ENCODE measurements at regions not wholly inside any gene's neighbourhood (a gene's known extent, or its start where the extent isn't known, plus 50 kb on each side); places are given as distances from the start of the nearest gene placed in this dataset.
"Not testable (repeated sequence)": the region's sequence is repeated elsewhere in the genome, so short reads cannot be mapped to it uniquely, and the experiment has no call there.

GRCh38 chr22:10727393-10727792, 4800.6 kb upstream of the OR11H1 start:
- no peak for TF ChIP-seq CTCF (IDR thresholded peaks at IDR 0.05; ENCODE audit: control insufficient read depth, extremely low read depth, insufficient read depth)
- H3K4me3 ChIP-seq (ENCODE audit: low read depth, low read length): no peak overlapping the region
- DNase-seq (ENCODE audit: low read depth): no peak

- DNase-seq (ENCODE audit: low read depth): not testable (repeated sequence)
Measured at GRCh38 chr22:10729979-10730378, 4798.0 kb upstream of the OR11H1 start.

GRCh38 chr22:10730706-10731105, 4797.3 kb upstream of the OR11H1 start:
- DNase-seq (ENCODE audit: low read depth); H3K4me3 ChIP-seq (ENCODE audit: low read depth, low read length): not testable (repeated sequence)

More at GRCh38 chr22:10729979-10730378, 4798.0 kb upstream of the OR11H1 start:
- not testable (repeated sequence) for H3K4me3 ChIP-seq (ENCODE audit: low read depth, low read length)

GRCh38 chr22:10731246-10731974, 4796.6 kb upstream of the OR11H1 start:
- DNase-seq (ENCODE audit: low read depth); H3K4me3 ChIP-seq (ENCODE audit: low read depth, low read length): not testable (repeated sequence)

- not testable (repeated sequence) for H3K4me3 ChIP-seq (ENCODE audit: low read depth, low read length)
Measured at GRCh38 chr22:10735075-10735474, 4792.9 kb upstream of the OR11H1 start.

GRCh38 chr22:10736879-10737278, 4791.1 kb upstream of the OR11H1 start:
- not testable (repeated sequence) for H3K4me3 ChIP-seq (ENCODE audit: low read depth, low read length); DNase-seq (ENCODE audit: low read depth)

More at GRCh38 chr22:10735075-10735474, 4792.9 kb upstream of the OR11H1 start:
- not testable (repeated sequence) for DNase-seq (ENCODE audit: low read depth)

GRCh38 chr22:10737931-10738330, 4790.1 kb upstream of the OR11H1 start:
- DNase-seq (ENCODE audit: low read depth); H3K4me3 ChIP-seq (ENCODE audit: low read depth, low read length): not testable (repeated sequence)

- DNase-seq (ENCODE audit: low read depth): no peak
- no peak for TF ChIP-seq CTCF (IDR thresholded peaks at IDR 0.05; ENCODE audit: control insufficient read depth, extremely low read depth, insufficient read depth)
- H3K4me3 ChIP-seq (ENCODE audit: low read depth, low read length): peak overlapping the region; percentile 26; the same call in 1 of the 2 replicates
Measured at GRCh38 chr22:10741210-10741609, 4786.8 kb upstream of the OR11H1 start.

- peak overlapping the region; percentile 30; the same call in 1 of the 2 replicates for H3K4me3 ChIP-seq (ENCODE audit: low read depth, low read length)
- DNase-seq (ENCODE audit: low read depth): not testable (repeated sequence)
Measured at GRCh38 chr22:10741776-10742630, 4786.0 kb upstream of the OR11H1 start.

- not testable (repeated sequence) for DNase-seq (ENCODE audit: low read depth)
Measured at GRCh38 chr22:10746382-10746781, 4781.6 kb upstream of the OR11H1 start.

GRCh38 chr22:10747227-10747626, 4780.8 kb upstream of the OR11H1 start:
- DNase-seq (ENCODE audit: low read depth); H3K4me3 ChIP-seq (ENCODE audit: low read depth, low read length): not testable (repeated sequence)

More at GRCh38 chr22:10746382-10746781, 4781.6 kb upstream of the OR11H1 start:
- not testable (repeated sequence) for H3K4me3 ChIP-seq (ENCODE audit: low read depth, low read length)

GRCh38 chr22:10748751-10749150, 4779.2 kb upstream of the OR11H1 start:
- not testable (repeated sequence) for H3K4me3 ChIP-seq (ENCODE audit: low read depth, low read length); DNase-seq (ENCODE audit: low read depth)

GRCh38 chr22:10749423-10749822, 4778.6 kb upstream of the OR11H1 start:
- not testable (repeated sequence) for H3K4me3 ChIP-seq (ENCODE audit: low read depth, low read length); DNase-seq (ENCODE audit: low read depth)

GRCh38 chr22:10753566-10753965, 4774.4 kb upstream of the OR11H1 start:
- H3K4me3 ChIP-seq (ENCODE audit: low read depth, low read length); DNase-seq (ENCODE audit: low read depth): not testable (repeated sequence)

GRCh38 chr22:10755350-10755749, 4772.6 kb upstream of the OR11H1 start:
- H3K4me3 ChIP-seq (ENCODE audit: low read depth, low read length): not testable (repeated sequence)

GRCh38 chr22:10760418-10760817, 4767.6 kb upstream of the OR11H1 start:
- not testable (repeated sequence) for H3K4me3 ChIP-seq (ENCODE audit: low read depth, low read length); DNase-seq (ENCODE audit: low read depth)

More at GRCh38 chr22:10755350-10755749, 4772.6 kb upstream of the OR11H1 start:
- DNase-seq (ENCODE audit: low read depth): not testable (repeated sequence)

- H3K4me3 ChIP-seq (ENCODE audit: low read depth, low read length); DNase-seq (ENCODE audit: low read depth): not testable (repeated sequence)
Measured at GRCh38 chr22:10766320-10766719, 4761.7 kb upstream of the OR11H1 start.

All from LNCaP clone FGC (cell line).